Non-pigmented ciliary epithelial cell (primary cell): ENCODE measurements at regions not wholly inside any gene's neighbourhood (a gene's known extent, or its start where the extent isn't known, plus 50 kb on each side); places are given as distances from the start of the nearest gene placed in this dataset.
"Not testable (repeated sequence)": the region's sequence is repeated elsewhere in the genome, so short reads cannot be mapped to it uniquely, and the experiment has no call there.

Source experiments
- DNase-seq: peaks from one replicate; pipeline ENCODE4 v3.0.0-alpha.2; 2010; ENCODE audit warnings: low read depth

DNA sequence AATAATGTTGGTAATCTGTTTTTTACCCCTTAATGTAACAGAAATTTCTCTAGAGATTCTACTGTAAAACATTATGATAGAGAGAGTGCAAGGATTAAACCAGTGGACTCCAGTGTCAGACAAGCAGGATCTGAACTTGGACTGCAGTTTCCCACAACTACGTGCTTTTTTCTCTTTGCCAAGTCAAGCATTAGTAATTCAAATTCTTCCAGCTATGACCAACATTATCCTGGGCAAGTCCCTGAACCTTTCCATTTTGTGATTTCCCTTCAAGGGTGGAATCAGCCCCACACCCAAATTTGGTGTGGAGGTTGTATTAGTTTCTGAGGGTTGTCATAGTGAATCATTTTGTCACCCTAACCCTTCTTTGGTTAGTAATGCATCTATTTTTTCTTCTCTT is 482.0 kb downstream of the ZNF516 start:
- DNase-seq = no peak

DNA sequence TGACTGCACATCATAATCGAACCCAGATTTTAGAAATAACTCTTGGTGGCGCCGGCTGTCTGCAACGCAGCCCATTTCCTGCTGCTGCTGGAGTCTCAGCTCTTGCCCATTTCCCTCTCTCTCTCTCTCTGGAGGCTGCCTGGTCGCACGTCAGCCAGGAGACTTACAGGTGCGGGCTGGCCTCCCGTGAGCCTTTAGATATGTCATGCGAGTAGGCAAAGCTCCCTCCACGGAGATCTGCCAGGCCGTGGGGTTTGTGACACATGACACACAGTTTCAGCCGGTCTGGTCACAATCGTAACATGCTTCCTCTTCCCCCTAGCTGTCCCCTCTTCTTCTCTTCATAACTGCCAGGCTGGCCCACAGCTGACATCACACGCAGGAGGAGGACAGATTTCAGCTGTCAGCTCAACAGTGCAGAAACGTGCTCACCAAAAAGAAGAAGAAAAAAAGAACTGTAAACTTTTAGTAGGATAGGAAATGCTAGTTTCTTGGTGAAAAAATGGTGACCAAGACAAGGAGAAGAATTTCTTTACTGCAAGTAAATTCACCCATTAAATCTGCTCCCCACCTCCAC is 489.3 kb downstream of the ZNF516 start:
- DNase-seq = no peak

DNA sequence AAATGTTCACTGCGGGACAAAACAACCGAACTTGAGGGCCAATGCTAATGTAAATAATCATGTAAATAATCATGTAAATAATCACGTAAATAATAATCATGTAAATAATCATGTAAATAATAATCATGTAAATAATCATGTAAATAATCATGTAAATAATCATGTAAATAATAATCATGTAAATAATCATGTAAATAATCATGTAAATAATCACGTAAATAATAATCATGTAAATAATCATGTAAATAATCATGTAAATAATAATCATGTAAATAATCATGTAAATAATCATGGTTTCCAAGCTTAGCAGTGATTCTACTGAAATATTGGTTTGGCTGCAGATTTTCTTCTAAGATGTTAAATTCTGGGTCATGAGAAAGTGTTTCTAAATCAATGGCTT is 507.1 kb downstream of the ZNF516 start:
- DNase-seq = not testable (repeated sequence)

DNA sequence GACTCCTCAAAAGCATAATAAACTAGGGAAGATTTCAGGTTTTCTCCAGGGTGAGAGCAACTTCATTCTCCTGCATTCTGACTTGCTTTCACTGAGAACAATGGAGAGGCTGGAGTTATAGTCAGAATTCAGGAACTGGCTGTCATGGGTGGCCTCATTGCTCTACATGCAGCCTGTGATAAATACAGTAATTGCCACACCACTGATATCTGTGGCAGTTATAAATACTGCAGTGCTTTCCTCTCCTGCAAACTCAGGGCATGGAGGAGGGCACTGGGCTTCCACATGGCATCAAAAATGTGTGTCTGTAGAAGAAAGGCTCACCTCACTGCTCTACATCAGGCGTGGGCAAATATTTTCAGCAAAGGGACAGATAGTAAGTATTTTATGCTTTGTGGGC is 510.2 kb downstream of the ZNF516 start:
- no peak for DNase-seq

DNA sequence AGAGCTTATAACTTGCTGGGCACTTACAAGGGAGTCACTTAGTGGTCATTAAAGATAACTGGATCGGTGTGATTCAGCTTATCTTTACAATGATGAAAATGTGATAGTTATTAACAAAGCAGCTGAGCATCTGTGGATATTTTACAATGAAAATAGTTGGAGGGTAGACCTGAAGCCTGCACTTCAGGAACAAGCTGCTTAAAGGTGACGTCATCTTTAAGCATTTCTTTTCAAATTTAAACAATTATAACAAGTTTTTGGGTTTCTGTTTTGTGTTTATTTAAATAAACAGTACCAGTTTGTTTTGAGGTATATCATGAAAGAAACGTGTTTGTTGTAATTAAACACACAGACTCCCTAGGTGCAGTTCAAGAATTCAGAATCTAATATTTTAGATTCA is 513.9 kb downstream of the ZNF516 start:
- DNase-seq = no peak

DNA sequence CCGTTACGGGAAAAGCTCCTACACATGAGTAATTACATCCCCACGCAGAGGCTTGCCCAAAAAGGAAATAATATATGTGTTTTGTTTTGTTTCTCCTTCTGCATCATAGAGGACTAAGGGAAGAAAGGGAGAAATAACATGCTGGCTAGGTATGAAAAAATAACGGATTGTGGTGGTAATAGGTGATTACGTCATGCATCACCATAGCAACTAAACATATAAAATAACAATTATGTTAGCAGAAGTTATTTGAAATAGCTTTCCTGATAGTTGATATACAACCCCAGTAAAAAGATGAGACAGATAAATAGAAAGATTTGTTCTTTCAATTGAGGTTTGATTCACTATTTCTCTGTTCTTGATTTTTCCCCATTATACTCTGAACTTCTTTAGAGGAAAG is 518.0 kb downstream of the ZNF516 start:
- DNase-seq = no peak

DNA sequence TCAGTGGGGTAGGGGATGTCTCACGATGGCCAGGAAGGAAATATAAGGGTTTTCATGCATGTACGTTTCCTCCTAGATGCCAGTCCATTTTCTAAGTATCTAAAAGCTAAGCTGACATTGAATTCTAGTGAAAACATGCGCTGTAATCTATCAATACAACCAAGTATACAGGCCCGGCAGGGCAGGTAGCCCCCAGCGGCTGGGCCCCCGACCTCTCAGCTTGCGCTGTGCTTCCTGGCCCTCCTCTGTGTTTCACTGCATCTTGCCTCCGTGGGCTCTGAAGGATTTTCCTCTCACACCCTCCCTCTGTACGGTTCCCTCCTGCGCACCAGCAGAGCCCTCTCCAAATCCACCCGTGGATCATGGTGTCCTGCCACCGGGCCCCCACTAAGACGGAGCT is 524.8 kb downstream of the ZNF516 start:
- DNase-seq = no peak

DNA sequence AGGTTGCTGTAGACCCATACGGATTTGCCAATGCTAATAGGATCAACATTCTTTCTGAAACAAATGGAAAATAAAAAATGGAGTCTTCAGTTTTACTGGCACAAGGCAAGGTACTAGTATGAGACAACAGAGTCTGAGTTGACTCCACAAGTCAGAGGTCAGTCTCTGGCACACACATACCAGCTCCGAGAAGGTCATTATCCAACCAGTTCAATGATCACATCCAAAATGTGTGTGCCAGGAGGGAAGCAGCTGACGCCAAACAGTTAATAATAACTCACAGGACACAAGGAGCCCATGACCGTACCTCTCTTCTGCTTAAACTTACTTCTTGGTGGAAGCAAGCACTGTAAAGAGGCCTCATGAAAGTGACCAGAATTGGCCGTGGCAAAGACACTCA is 528.6 kb downstream of the ZNF516 start:
- no peak for DNase-seq

DNA sequence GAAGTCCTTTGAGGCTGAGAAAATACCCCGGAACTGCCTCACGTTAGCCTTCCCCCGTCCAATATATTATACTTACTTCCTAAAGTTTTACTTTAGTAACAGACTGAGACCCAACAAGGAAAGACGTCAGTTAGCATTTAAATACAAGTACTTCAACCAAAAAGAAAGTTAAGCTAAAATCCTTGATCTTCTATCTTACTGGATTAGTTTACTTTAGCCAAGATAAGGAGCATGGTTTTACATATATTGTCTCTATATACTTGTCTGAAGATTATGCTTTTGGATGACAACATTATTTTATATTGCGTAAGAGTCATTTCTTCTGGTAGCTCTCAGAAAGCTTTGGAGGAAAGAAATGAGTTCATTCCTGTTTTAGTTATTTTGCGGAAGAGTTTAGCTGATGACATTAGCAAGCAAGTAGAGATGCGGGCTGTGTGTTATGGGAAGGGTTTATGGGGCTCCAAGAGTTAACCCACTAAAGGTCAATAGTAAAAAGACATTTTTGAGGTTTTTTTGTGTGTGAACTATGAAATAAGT is 532.9 kb downstream of the ZNF516 start:
- DNase-seq = no peak

DNA sequence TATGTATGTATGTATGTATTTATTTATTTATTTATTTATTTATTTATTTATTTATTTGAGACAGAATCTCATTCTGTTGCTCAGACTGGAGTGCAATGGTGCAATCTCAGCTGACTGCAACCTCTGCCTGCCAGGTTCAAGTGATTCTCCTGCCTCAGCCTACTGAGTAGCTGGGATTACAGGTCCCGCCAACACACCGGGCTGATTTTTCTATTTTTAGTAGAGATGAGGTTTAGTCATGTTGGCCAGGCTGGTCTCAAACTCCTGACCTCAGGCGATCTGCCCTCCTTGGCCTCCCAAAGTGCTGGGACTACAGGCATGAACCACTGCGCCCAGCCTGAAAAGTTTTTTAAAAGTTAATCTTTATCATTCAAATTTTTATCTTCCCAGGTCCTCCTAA is 532.9 kb upstream of the SMIM21 start:
- DNase-seq = not testable (repeated sequence)

DNA sequence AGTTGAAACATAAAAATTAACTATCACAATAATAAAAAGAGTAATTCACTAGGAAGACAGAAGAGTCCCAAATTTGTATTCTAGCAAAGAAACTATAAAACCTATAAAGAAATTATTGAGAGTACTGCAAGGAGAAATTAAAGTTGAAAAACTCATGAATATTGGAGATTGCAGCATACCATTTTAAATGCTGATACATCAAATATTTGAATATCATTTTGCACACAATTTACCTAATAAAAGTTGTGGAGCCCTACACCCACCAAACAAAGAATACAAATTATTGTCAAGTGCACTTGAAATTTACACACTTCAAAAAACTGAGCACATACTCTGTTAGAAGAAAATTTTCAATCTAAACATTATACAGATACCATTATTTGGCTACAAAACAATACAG is 531.6 kb upstream of the SMIM21 start:
- DNase-seq = no peak

DNA sequence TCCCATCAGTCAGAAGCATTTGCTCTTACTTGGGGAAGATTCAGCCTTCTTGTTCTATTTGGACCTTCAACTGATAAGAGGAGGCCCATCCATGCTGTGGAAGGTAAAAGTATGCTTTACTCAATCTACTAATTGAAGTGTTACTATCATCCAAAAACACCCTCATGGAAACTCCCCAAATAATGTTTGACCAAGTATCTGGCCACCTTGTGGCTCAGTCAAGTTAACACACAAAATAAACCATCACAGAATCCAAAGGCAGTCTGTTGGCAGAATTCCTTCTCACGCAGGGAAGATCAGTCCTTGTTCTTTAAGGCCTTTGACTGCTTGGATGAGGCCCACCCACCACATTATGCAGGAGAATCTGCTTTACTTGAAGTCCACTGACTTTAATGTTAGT is 531.2 kb upstream of the SMIM21 start:
- DNase-seq = no peak

DNA sequence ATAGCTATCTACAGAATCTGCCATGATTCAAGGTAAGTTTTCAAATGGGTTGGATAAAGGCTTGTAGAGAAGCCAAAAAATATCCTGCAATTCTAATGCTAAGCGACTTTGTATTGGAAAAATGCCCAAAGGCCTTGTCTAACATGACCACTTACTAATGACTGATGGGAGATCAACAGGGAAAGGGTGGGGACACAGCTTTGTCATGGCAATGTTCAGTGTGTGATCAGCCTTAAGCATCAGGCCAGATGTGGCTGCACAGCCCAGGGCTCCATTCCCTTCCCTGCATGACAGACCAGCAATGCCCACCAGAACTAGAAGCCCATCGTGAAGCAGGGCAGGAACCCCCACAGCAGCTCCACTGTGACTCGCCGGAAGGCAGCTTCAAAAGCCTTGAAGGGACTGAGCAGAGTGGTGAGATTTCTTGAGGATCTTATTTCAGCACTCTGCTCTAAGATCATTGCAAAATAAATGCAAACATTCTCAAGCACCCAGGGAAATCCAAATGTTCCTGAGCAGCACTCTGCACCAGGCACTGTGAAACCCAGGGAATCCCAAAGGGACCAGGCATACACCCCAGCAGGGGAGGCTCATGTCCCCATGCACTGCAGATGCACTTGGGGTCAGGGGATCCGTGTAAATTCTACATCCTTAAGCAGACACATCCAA is 517.9 kb upstream of the SMIM21 start:
- DNase-seq = no peak

DNA sequence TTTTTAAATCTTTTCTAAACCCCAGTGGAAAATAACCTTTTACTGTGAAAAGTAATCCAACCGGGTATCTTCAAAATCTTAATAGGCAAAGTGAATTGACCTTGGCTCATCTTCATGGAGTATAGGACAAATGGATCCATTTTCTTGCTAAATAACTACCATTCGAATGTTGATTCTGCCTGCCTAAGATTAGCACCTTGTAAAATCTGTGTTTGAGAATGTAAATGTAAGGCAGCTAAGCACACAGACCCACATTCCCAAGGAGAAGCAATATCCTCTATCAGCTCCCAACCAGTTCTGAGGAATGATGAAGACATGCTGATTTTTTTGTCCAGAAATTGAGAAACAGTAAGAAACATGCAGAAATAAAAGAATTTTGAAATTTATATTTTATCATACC is 509.8 kb upstream of the SMIM21 start:
- DNase-seq = no peak

DNA sequence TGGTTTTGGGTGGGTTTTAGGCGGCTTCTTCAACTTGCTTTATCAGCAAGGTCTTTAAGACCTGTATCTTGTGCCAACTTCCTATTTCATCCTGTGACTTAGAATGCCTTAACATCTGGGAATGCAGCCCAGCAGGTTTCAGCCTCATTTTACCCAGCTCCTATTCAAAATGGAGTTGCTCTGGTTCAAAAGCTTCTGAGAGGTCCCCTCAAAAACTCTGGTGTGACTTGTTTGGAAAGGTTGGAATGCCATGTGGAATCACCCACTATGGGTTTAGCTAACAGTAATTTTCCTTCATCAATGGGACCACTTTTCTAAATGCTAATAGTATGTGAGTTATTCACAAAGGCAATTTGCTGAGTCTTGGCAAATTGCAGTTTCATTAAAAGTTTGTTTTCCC is 509.4 kb upstream of the SMIM21 start:
- no peak for DNase-seq

DNA sequence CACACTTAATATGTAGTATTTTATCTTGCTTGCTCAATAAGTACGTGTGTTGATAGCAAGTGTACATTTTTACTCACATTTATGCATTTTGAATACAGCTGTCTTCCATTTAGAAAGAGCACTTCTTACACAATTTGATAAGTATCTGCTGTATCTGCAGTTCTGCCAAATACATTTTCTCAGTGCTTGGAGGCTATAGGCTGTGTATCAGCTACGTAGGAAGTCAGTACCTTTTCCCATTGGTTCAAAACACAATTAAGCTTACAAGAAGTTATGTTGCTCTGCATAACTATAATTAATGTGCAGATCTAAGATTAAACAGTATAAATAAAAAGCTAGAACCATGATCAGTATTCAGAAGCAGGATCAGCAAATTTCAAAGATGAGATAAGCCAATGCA is 503.6 kb upstream of the SMIM21 start:
- DNase-seq = no peak

DNA sequence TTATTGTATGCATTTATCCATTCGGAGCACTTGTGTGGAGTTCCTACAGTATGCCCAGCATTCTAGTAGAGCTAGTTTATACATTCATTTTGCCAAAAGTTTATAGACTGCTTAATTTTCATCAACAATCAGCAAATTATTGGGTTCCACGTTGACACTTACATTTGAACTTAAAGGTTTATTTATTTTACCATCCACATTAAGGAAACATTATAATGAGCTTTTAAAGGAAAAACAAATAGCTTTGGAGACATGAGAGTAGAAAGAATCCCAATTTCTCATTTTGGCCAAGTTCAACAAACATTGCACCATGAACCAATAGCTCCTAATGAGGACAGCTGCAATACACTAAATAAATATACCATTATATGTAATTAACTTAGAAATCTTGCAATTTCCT is 501.2 kb upstream of the SMIM21 start:
- DNase-seq = no peak

DNA sequence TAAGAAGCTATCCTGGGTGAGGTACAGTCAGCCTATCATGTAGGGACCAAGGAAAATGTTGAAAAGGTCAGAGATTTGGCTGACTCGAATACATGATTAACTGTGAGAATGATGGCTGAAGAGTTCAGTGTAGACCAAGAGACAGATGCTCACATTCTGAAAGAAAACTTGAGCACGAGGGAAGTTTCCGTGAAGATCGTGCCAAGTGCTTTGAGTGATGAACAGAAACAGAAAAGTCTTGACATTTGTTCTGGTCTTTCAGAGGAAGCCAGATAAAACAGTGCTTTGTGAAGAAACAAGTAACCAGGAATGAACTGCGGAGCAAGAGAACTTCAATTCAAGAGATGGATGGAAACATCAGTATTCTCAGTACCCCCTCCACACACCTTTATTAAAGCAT is 500.3 kb upstream of the SMIM21 start:
- no peak for DNase-seq

DNA sequence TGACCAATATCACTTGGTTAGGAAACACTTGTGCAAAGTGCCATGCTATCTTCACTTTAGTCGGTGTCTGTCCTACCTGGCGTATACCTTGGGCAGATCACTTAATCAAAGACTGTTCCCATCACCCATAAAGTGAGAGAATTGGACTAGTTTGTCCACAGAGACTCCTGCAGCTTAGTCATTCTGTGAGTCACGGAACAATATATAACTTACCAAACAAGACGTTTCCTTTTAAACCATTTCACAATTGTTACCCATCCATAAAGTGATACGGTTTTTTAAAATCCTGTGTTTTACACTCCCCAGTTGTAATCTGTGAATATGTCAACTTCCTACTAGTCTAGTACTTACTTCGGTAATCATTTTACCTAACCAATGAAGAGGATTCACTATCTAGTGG is 499.3 kb upstream of the SMIM21 start:
- no peak for DNase-seq

DNA sequence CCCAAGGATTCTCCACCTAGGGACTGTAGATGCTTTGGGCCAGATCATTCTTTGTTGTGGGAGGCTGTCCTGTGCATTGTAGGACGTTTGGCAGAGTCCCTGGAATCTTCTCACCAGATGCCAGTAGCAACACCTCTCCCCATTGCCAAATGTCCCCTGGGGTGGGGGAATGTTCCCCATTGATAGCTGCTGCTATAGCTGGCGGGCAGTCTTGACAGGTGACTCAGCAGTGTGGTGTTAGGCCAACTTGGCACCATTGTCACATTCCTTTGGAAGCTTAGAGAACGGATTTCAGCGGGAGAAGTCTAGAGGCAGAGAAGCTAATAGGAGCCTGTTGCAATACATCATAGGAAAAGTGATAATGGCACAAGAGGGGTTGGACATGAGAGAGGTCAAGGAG is 495.7 kb upstream of the SMIM21 start:
- DNase-seq = no peak

DNA sequence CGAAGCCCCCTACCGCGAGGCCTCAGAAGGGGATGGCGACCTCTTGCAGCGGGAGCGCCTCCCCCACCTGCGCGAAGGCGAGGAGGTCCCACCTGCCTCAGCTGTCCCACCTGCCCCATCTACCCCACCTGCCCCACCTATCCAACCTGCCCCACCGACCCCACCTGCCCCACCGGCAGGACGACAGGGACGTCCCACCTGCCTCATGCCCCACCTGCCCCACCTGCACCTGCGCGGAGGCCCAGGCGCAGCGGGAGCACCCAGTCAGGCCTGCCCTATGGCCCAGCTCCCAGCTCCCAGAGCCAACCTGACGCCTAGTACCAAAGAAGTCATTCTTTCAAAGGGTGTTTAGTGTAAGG is 489.1 kb upstream of the SMIM21 start:
- DNase-seq = no peak

DNA sequence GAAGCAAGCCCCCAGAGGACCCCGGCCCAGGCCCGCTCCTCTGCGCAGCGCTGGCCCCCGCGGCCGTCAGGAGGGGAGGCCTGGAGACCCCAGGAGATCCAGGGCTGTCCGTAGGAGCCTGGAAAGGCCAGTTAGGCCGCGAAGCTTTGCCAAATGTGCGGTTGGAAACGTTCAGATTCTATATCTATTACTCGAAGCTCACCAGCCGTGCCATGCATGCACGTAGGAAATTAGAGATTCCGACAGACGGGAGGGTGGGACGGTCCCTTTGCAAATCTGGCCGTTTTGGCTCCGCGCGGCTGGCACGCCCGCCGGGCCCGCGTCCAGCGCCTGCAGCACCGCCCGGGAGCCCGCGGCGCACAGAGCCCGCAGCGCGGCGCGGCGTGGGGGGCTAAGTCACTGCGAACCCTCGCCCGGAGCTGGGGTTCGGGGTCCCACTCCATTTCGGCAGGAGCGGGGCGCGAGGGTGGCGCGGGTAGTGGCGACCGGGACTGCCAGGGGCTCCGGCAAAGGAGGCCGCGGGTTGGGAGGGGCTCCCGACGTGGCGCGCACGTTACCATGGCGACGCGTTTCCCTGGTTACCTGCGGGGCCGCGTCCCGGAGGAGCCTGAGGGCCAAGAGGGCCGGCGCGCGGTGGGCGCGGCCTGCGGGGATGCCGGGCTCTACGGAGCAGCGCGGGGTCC is 488.6 kb upstream of the SMIM21 start:
- no peak for DNase-seq

DNA sequence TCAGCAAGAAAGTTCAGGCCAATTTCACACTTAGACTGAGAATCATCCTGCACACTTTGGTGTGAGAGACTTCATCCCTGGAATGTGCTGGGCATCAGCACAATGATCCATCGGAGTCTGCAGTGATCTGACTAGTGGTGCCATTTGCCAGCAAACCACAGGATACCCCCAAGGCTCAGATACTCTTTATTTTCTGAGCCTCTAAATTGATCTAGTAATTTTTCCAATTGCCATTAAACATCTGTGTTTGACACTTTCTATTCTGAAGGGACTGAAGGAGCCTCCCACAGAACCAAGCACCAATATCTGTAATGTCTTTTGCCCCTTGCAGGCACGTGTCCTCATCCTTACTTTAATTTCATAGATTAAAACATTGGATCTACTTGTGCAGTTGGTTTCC is 485.3 kb upstream of the SMIM21 start:
- no peak for DNase-seq

DNA sequence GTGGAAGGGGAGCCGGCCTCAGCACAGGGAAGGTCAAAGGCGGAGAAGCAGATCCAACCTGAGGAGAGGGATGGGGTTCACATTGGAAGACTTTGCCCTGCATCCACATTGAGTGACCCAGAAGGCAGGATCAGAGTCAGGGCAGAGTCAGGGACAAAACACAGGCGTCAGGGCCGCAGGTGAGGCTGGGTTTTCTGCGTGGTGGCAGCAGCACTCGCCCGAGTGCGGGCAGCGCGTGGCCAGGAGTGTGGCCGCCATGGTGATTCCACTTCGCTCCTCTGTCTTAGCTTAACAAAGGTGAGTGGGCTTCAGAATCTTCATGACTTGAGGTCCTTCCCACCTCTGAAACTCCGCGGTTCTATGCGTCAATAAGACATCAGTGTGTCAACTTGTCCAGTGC is 476.9 kb upstream of the SMIM21 start:
- DNase-seq = no peak
